Fibroblast of lung (primary cell): ENCODE measurements at regions not wholly inside any gene's neighbourhood (a gene's known extent, or its start where the extent isn't known, plus 50 kb on each side); places are given as distances from the start of the nearest gene placed in this dataset.

ENCODE experiments used
- EZH2 ChIP-seq: IDR thresholded peaks from 2 replicates; pipeline ENCODE4 v1.5.1; 2012; ENCODE audit warnings: low read length, control low read depth, mild to moderate bottlenecking; ENCODE audit errors: missing control alignments
- TF ChIP-seq, protein P1 (sequence below), 2 donors: IDR thresholded peaks in 1 of 2; conservative IDR thresholded peaks in 1 of 2; 1 replicate in 1 of 2; 2 replicates in 1 of 2; pipeline ENCODE4 v1.5.1; 2011 to 2012; ENCODE audit warnings: low read length in 2 of 2, control low read depth in 1 of 2, inconsistent platforms in 1 of 2, low read depth in 1 of 2, mild to moderate bottlenecking in 1 of 2

- TF ChIP-seq EZH2 = no peak
- TF ChIP-seq, protein P1, sequence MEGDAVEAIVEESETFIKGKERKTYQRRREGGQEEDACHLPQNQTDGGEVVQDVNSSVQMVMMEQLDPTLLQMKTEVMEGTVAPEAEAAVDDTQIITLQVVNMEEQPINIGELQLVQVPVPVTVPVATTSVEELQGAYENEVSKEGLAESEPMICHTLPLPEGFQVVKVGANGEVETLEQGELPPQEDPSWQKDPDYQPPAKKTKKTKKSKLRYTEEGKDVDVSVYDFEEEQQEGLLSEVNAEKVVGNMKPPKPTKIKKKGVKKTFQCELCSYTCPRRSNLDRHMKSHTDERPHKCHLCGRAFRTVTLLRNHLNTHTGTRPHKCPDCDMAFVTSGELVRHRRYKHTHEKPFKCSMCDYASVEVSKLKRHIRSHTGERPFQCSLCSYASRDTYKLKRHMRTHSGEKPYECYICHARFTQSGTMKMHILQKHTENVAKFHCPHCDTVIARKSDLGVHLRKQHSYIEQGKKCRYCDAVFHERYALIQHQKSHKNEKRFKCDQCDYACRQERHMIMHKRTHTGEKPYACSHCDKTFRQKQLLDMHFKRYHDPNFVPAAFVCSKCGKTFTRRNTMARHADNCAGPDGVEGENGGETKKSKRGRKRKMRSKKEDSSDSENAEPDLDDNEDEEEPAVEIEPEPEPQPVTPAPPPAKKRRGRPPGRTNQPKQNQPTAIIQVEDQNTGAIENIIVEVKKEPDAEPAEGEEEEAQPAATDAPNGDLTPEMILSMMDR (conservative IDR thresholded peaks at IDR 0.05 in 1 of 2, IDR thresholded peaks at IDR 0.05 in 1 of 2; ENCODE audit: low read depth in 1 of 2, low read length in 2 of 2) = no peak
Measured at GRCh38 chr7:52719677-52720076, 315.8 kb upstream of the POM121L12 start.
